ENCODE measurements at regions not wholly inside any gene's neighbourhood (a gene's known extent, or its start where the extent isn't known, plus 50 kb on each side); places are given as distances from the start of the nearest gene placed in this dataset.
"Not testable (repeated sequence)": the region's sequence is repeated elsewhere in the genome, so short reads cannot be mapped to it uniquely, and the experiment has no call there.

GRCh38 chr6:145283209-145283608 lies 452.1 kb downstream of the EPM2A start:
- not testable (repeated sequence) for FAIRE-seq; DNase-seq (ENCODE audit: low spot score)

GRCh38 chr6:145283856-145284255 lies 451.5 kb downstream of the EPM2A start:
- DNase-seq (ENCODE audit: low spot score) (no peak), FAIRE-seq (no peak)

- DNase-seq (ENCODE audit: low spot score): no peak
- no peak for FAIRE-seq
Measured at GRCh38 chr6:145286916-145287315, 448.4 kb downstream of the EPM2A start.

GRCh38 chr6:145289573-145289972 lies 445.7 kb downstream of the EPM2A start:
- no peak for DNase-seq (ENCODE audit: low spot score)
- FAIRE-seq: no peak

- DNase-seq (ENCODE audit: low spot score) (no peak), FAIRE-seq (no peak)
Measured at GRCh38 chr6:145290122-145290521, 445.2 kb downstream of the EPM2A start.

- DNase-seq (ENCODE audit: low spot score) (no peak), FAIRE-seq (no peak)
Measured at GRCh38 chr6:145292066-145292465, 443.3 kb downstream of the EPM2A start.

GRCh38 chr6:145294942-145295341 lies 440.4 kb downstream of the EPM2A start:
- FAIRE-seq (no peak), DNase-seq (ENCODE audit: low spot score) (no peak)

GRCh38 chr6:145295746-145296145 lies 439.6 kb downstream of the EPM2A start:
- FAIRE-seq: no peak
- no peak for DNase-seq (ENCODE audit: low spot score)

GRCh38 chr6:145305670-145306069 lies 429.6 kb downstream of the EPM2A start:
- no peak for DNase-seq (ENCODE audit: low spot score)
- FAIRE-seq: no peak

GRCh38 chr6:145306489-145306888 lies 428.8 kb downstream of the EPM2A start:
- no peak for DNase-seq (ENCODE audit: low spot score)
- no peak for FAIRE-seq

- no peak for FAIRE-seq
- no peak for DNase-seq (ENCODE audit: low spot score)
Measured at GRCh38 chr6:145309842-145310535, 425.3 kb downstream of the EPM2A start.

- DNase-seq (ENCODE audit: low spot score) (no peak), FAIRE-seq (no peak)
Measured at GRCh38 chr6:145312481-145312880, 422.8 kb downstream of the EPM2A start.

- no peak for FAIRE-seq
Measured at GRCh38 chr6:145313041-145313855, 422.1 kb downstream of the EPM2A start.

GRCh38 chr6:145315982-145316600 lies 419.2 kb downstream of the EPM2A start:
- FAIRE-seq (no peak), DNase-seq (ENCODE audit: low spot score) (no peak)

More at GRCh38 chr6:145313041-145313855, 422.1 kb downstream of the EPM2A start:
- no peak for DNase-seq (ENCODE audit: low spot score)

GRCh38 chr6:145318952-145319351 lies 416.4 kb downstream of the EPM2A start:
- FAIRE-seq (no peak), DNase-seq (ENCODE audit: low spot score) (no peak)

GRCh38 chr6:145319605-145320004 lies 415.7 kb downstream of the EPM2A start:
- FAIRE-seq: no peak
- DNase-seq (ENCODE audit: low spot score): no peak

GRCh38 chr6:145323646-145324045 lies 411.7 kb downstream of the EPM2A start:
- no peak for FAIRE-seq
- no peak for DNase-seq (ENCODE audit: low spot score)

GRCh38 chr6:145327586-145327985 lies 407.7 kb downstream of the EPM2A start:
- no peak for DNase-seq (ENCODE audit: low spot score)

GRCh38 chr6:145329257-145329656 lies 406.1 kb downstream of the EPM2A start:
- no peak for DNase-seq (ENCODE audit: low spot score)
- no peak for FAIRE-seq

More at GRCh38 chr6:145327586-145327985, 407.7 kb downstream of the EPM2A start:
- FAIRE-seq: no peak

GRCh38 chr6:145331066-145331465 lies 404.3 kb downstream of the EPM2A start:
- no peak for FAIRE-seq
- no peak for DNase-seq (ENCODE audit: low spot score)

- no peak for FAIRE-seq
- no peak for DNase-seq (ENCODE audit: low spot score)
Measured at GRCh38 chr6:145332011-145332410, 403.3 kb downstream of the EPM2A start.

- no peak for DNase-seq (ENCODE audit: low spot score)
- FAIRE-seq: no peak
Measured at GRCh38 chr6:145336119-145336518, 399.2 kb downstream of the EPM2A start.

All from RCC 7860 (cell line).